Stimulated activated CD4-positive, alpha-beta T cell treated with anti-CD3 and anti-CD28 coated beads, Interleukin-15, amount 100 ng/mL, for 1 hour (primary cell): ENCODE measurements at regions not wholly inside any gene's neighbourhood (a gene's known extent, or its start where the extent isn't known, plus 50 kb on each side); places are given as distances from the start of the nearest gene placed in this dataset.

Source experiments
- DNase-seq, 2 donors: peaks; one replicate each; pipeline ENCODE4 v3.0.0-alpha.2; 2020; ENCODE audit warnings: low read depth in 1 of 2, low spot score in 1 of 2

GRCh38 chr12:90167518-90168208 lies 459.0 kb upstream of the ATP2B1 start:
- no peak for DNase-seq

GRCh38 chr12:90166671-90167070 lies 458.0 kb upstream of the ATP2B1 start:
- no peak for DNase-seq

GRCh38 chr12:90166012-90166411 lies 457.4 kb upstream of the ATP2B1 start:
- no peak for DNase-seq

- DNase-seq: no peak
Observed at GRCh38 chr12:90163975-90164374, 455.3 kb upstream of the ATP2B1 start.

GRCh38 chr12:90153827-90154226 lies 445.2 kb upstream of the ATP2B1 start:
- no peak for DNase-seq

- DNase-seq: no peak
Observed at GRCh38 chr12:90152897-90153624, 444.4 kb upstream of the ATP2B1 start.

GRCh38 chr12:90151491-90152015 lies 442.9 kb upstream of the ATP2B1 start:
- DNase-seq: no peak

- DNase-seq: no peak
Observed at GRCh38 chr12:90149453-90149852, 440.8 kb upstream of the ATP2B1 start.

GRCh38 chr12:90129366-90130030 lies 420.9 kb upstream of the ATP2B1 start:
- no peak for DNase-seq

GRCh38 chr12:90128526-90128925 lies 419.9 kb upstream of the ATP2B1 start:
- DNase-seq: no peak

GRCh38 chr12:90126125-90126524 lies 417.5 kb upstream of the ATP2B1 start:
- no peak for DNase-seq

GRCh38 chr12:90124914-90125313 lies 416.3 kb upstream of the ATP2B1 start:
- DNase-seq: no peak

- DNase-seq: no peak
Observed at GRCh38 chr12:90124289-90124688, 415.7 kb upstream of the ATP2B1 start.

- DNase-seq: no peak
Observed at GRCh38 chr12:90122681-90123080, 414.0 kb upstream of the ATP2B1 start.

- no peak for DNase-seq
Observed at GRCh38 chr12:90120627-90121026, 412.0 kb upstream of the ATP2B1 start.

- no peak for DNase-seq
Observed at GRCh38 chr12:90112666-90113065, 404.0 kb upstream of the ATP2B1 start.

- no peak for DNase-seq
Observed at GRCh38 chr12:90111791-90112580, 403.3 kb upstream of the ATP2B1 start.

- DNase-seq: no peak
Observed at GRCh38 chr12:90106568-90106967, 397.9 kb upstream of the ATP2B1 start.

GRCh38 chr12:90102957-90103652 lies 394.5 kb upstream of the ATP2B1 start:
- DNase-seq: no peak

- no peak for DNase-seq
Observed at GRCh38 chr12:90100579-90100978, 391.9 kb upstream of the ATP2B1 start.

- DNase-seq: no peak
Observed at GRCh38 chr12:90099288-90099687, 390.6 kb upstream of the ATP2B1 start.
